Smooth muscle cell (in vitro differentiated cells): ENCODE measurements at regions not wholly inside any gene's neighbourhood (a gene's known extent, or its start where the extent isn't known, plus 50 kb on each side); places are given as distances from the start of the nearest gene placed in this dataset.
A peak's percentile ranks its signal among the peaks of the same experiment; 100 is the strongest.

Source experiments
- DNase-seq: peaks from one replicate; lab custom pipeline; 2025; ENCODE audit not compliant: unreplicated experiment; lab: John Stamatoyannopoulos, UW
- H2AFZ ChIP-seq: fragments of 200-600 bp; sonication (generic); 2 replicates; pipeline ENCODE4 v1.6.0; 2016; ENCODE audit warnings: antibody characterized with exemption, low read depth, mild to moderate bottlenecking
- H3F3A ChIP-seq: fragments of 200-600 bp; sonication (generic); 2 replicates; pipeline ENCODE4 v1.6.0; 2017; ENCODE audit warnings: antibody characterized with exemption, low read depth
- H3K27ac ChIP-seq: fragments of 200-600 bp; sonication (generic); 2 replicates; pipeline ENCODE4 v1.5.1; 2016; ENCODE audit warnings: low read depth, mild to moderate bottlenecking
- H3K27me3 ChIP-seq: fragments of 200-600 bp; sonication (generic); 2 replicates; pipeline ENCODE4 v1.6.1; 2016; ENCODE audit warnings: low read depth, mild to moderate bottlenecking
- H3K36me3 ChIP-seq: fragments of 200-600 bp; sonication (generic); 2 replicates; pipeline ENCODE4 v1.5.1; 2016; ENCODE audit warnings: low read depth
- H3K4me1 ChIP-seq: fragments of 200-600 bp; sonication (generic); 2 replicates; pipeline ENCODE4 v1.5.1; 2016; ENCODE audit warnings: low read depth
- H3K4me2 ChIP-seq: fragments of 200-600 bp; sonication (generic); 2 replicates; pipeline ENCODE4 v1.6.0; 2016; ENCODE audit warnings: mild to moderate bottlenecking
- H3K4me3 ChIP-seq: fragments of 200-600 bp; sonication (generic); 2 replicates; pipeline ENCODE4 v1.5.1; 2016; ENCODE audit warnings: mild to moderate bottlenecking
- H3K79me2 ChIP-seq: fragments of 200-600 bp; sonication (generic); 2 replicates; pipeline ENCODE4 v1.6.0; 2016; ENCODE audit warnings: low read depth, mild to moderate bottlenecking
- H3K9ac ChIP-seq: fragments of 200-600 bp; sonication (generic); 2 replicates; pipeline ENCODE4 v1.6.0; 2016; ENCODE audit warnings: low read depth
- H3K9me3 ChIP-seq: fragments of 200-600 bp; sonication (generic); replicated peaks from 2 replicates; pipeline ENCODE4 v1.5.1; 2016; ENCODE audit warnings: low read depth
- H4K20me1 ChIP-seq: fragments of 200-600 bp; sonication (generic); 2 replicates; pipeline ENCODE4 v1.6.0; 2016; ENCODE audit warnings: low read depth
- WGBS: methylation state at CpG from one replicate; pipeline ENCODE4 v1.1.7; 2016; ENCODE audit warnings: low lambda C conversion rate; 5-methylcytosine and 5-hydroxymethylcytosine counted together
- TF ChIP-seq, protein P1 (sequence below): fragments of 200-600 bp; sonication (generic); IDR thresholded peaks from 2 replicates; pipeline ENCODE4 v1.5.1; 2017; ENCODE audit warnings: borderline replicate concordance, mild to moderate bottlenecking, antibody characterized with exemption; ENCODE audit not compliant: insufficient read depth, poor library complexity, severe bottlenecking

DNA sequence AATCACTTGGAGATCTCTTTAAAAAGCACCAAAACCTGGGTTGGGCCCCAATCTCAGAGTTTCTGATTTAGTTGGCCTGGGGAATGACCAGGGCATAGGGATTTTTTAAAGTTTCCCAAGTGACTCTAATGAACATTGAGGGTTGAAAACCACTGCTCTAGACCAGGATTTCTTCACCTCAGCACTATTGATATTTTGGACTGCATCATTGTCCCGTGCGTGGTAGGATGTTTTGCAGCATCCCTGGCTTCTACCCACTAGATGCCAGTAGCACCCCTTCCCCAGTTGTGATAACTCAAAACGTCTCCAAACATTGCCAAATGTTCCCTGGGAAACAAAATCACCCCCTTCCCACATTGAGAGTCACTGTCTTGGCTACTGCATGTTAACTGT lies 61.8 kb downstream of the ATXN3L start:
- Histone ChIP-seq H3K9me3 (no peaks in the 10 kb centered on the region), H3K79me2 (no peaks in the 10 kb centered on the region), H3F3A (no peaks in the 10 kb centered on the region), H3K27ac (no peak overlapping the region), H3K4me1 (no peaks in the 10 kb centered on the region), H3K9ac (no peak overlapping the region), H3K36me3 (no peaks in the 10 kb centered on the region), H3K4me3 (no peak overlapping the region), H3K4me2 (no peak overlapping the region), H2AFZ (no peak overlapping the region), H4K20me1 (no peaks in the 10 kb centered on the region), H3K27me3 (no peaks in the 10 kb centered on the region)
- 88% methylated on average over 3 of the region's 3 CpGs for WGBS
- no peak for DNase-seq
- TF ChIP-seq, protein P1, sequence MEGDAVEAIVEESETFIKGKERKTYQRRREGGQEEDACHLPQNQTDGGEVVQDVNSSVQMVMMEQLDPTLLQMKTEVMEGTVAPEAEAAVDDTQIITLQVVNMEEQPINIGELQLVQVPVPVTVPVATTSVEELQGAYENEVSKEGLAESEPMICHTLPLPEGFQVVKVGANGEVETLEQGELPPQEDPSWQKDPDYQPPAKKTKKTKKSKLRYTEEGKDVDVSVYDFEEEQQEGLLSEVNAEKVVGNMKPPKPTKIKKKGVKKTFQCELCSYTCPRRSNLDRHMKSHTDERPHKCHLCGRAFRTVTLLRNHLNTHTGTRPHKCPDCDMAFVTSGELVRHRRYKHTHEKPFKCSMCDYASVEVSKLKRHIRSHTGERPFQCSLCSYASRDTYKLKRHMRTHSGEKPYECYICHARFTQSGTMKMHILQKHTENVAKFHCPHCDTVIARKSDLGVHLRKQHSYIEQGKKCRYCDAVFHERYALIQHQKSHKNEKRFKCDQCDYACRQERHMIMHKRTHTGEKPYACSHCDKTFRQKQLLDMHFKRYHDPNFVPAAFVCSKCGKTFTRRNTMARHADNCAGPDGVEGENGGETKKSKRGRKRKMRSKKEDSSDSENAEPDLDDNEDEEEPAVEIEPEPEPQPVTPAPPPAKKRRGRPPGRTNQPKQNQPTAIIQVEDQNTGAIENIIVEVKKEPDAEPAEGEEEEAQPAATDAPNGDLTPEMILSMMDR, result no peak

DNA sequence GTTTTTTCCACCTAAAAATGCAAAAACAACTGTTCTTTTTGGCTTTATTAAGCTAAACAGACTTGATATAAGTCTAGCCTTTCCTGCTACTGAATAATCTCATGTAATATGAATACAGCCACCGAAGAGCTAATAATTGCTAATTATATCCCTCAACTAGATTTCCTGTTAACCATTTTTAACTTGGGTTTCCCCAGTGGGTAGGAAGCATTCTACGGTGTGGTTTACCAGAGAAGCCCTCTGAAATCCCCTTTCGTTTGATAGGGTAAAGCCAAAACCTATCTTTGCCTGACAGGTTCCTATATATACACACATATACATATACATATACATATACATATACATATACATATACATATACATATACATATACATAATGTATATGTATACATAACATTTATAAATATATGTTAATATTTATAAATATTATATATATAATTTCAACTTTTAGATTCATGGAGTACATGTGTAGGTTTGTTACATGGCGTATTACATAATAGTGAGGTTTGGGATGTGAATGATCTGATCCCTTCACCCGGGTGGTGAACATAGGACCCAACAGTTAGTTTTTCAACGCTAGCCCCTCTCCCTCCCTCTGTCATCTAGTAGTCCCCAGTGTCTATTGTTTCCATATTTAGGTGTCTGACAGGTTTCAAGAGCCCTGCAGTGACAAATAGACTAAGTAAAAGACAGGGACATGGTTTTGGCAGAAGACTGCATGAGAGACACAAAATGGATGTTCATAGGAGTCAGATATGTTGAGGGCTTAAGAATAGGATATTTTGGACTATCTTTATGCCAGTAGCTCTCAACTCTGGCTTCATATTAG lies 62.4 kb downstream of the ATXN3L start:
- Histone ChIP-seq H3F3A (peaks cover under 1% of the 10 kb centered on the region), H3K79me2 (no peaks in the 10 kb centered on the region), H4K20me1 (no peaks in the 10 kb centered on the region), H3K9ac (no peak overlapping the region), H3K4me2 (no peak overlapping the region), H3K27me3 (no peaks in the 10 kb centered on the region), H3K4me1 (no peaks in the 10 kb centered on the region), H3K36me3 (no peaks in the 10 kb centered on the region), H3K4me3 (no peak overlapping the region), H3K27ac (no peak overlapping the region), H3K9me3 (no peaks in the 10 kb centered on the region), H2AFZ (peak overlapping the region; percentile 24)
- WGBS, result 89% methylated on average over 6 of the region's 6 CpGs
- no peak for DNase-seq
- TF ChIP-seq, protein P1, result no peak

DNA sequence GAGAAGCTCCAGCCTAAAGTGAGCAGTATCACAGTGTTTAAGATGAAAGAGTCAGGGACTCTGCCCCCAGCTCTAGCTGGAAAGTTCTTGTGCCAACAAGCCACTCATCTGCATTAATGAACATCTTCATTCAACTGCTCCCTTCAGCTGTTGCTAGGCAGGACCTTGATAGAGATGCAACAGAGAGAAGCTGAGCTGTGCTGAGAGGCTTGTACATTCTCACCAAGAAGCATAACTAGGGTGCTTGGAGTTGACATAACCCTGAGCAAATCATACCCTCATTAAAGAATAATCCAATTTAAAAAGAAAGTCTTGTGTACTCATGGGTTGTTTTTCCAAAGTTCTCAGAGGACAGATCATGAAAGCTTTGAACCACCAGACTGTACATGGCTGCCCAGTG lies 63.2 kb downstream of the ATXN3L start:
- H3K79me2 ChIP-seq, result no peaks in the 10 kb centered on the region
- H3K9ac ChIP-seq, result no peak overlapping the region
- no peaks in the 10 kb centered on the region for H3K36me3 ChIP-seq
- H3K27ac ChIP-seq, result no peak overlapping the region
- H3K4me3 ChIP-seq, result no peak overlapping the region
- DNase-seq, result no peak
- H3K9me3 ChIP-seq, result no peaks in the 10 kb centered on the region
- peak overlapping the region; percentile 24 for H2AFZ ChIP-seq
- TF ChIP-seq, protein P1, result no peak
- H3K4me1 ChIP-seq, result no peaks in the 10 kb centered on the region
- H3K4me2 ChIP-seq, result no peak overlapping the region
- H3K27me3 ChIP-seq, result no peaks in the 10 kb centered on the region
- H4K20me1 ChIP-seq, result no peaks in the 10 kb centered on the region
- H3F3A ChIP-seq, result peaks cover 7% of the 10 kb centered on the region

DNA sequence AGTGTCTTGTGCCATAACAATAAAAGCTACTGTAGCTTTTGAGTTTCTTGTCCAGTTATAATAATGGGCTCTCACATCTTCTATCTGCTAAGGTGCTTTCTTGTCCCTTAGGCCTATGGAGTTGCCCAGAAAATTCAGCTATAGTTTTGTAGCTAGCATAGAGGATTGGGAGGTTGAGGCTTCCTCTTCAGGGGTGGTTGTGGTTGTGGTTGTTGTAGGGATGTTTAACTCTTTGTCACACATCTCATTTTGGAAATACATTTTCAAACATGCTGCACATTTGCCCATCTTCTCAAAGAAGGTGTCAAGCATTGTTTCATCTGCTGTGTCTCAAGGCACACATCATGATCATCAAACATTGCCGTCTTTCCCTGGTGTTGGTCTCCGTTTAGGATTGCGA lies 65.0 kb downstream of the ATXN3L start:
- 99% methylated on average over 3 of the region's 3 CpGs for WGBS
- Histone ChIP-seq H3K4me3 (no peak overlapping the region), H3K79me2 (no peaks in the 10 kb centered on the region), H3K4me1 (no peaks in the 10 kb centered on the region), H3K9ac (no peak overlapping the region), H3K9me3 (no peaks in the 10 kb centered on the region), H3F3A (peaks cover 16% of the 10 kb centered on the region), H3K36me3 (no peaks in the 10 kb centered on the region), H2AFZ (peak overlapping the region; percentile 18), H3K4me2 (no peak overlapping the region), H3K27ac (peak overlapping the region; percentile 18), H4K20me1 (no peaks in the 10 kb centered on the region), H3K27me3 (no peaks in the 10 kb centered on the region)
- TF ChIP-seq, protein P1, result no peak
- no peak for DNase-seq
